B cell (primary cell): ENCODE measurements at regions not wholly inside any gene's neighbourhood (a gene's known extent, or its start where the extent isn't known, plus 50 kb on each side); places are given as distances from the start of the nearest gene placed in this dataset.

Experiments used
- ATAC-seq: fragments of 200-7000 bp; cut with Tn5 transposase; one replicate; pipeline ENCODE4 v1.10.0; 2021; ENCODE audit warnings: low read depth, mild to moderate bottlenecking, moderate number of reproducible peaks, moderate library complexity
- CTCF ChIA-PET: fragments of 350-600 bp; sonication (Branson Sonifier 250); formaldehyde crosslinking; loops from one replicate; lab custom pipeline; 2021; ENCODE audit warnings: antibody characterized with exemption, inconsistent platforms; lab: Charles Lee
- POLR2A ChIA-PET: fragments of 350-600 bp; sonication (Branson Sonifier 250); formaldehyde crosslinking; loops from one replicate; lab custom pipeline; 2021; ENCODE audit warnings: antibody characterized with exemption; lab: Charles Lee
- DNase-seq: peaks from one replicate; pipeline ENCODE4 v3.0.0; 2013
- H2AFZ ChIP-seq: 2 replicates; pipeline ENCODE4 v1.6.1; 2012; ENCODE audit warnings: mild to moderate bottlenecking, low read depth, low read length; ENCODE audit not compliant: insufficient read depth, poor library complexity, severe bottlenecking
- H3K27ac ChIP-seq, 2 donors: 1 replicate in 1 of 2; 2 replicates in 1 of 2; pipeline ENCODE4 v1.5.1; 2012 to 2013; ENCODE audit warnings: low read length in 2 of 2, mild to moderate bottlenecking in 2 of 2, moderate library complexity in 1 of 2
- H3K27me3 ChIP-seq, 4 experiments: fragments of 200-600 bp in 1 of 4; sonication (generic) in 1 of 4; replicated peaks in 1 of 4; 1 replicate in 2 of 4; 2 replicates in 2 of 4; pipeline versions ENCODE4 v1.6.1 to v1.7.0; 2013 to 2016; ENCODE audit warnings: low read length in 3 of 4, mild to moderate bottlenecking in 2 of 4, mixed read lengths in 1 of 4, moderate library complexity in 1 of 4; ENCODE audit not compliant: insufficient read depth in 4 of 4, control insufficient read depth in 3 of 4; ENCODE audit errors: control extremely low read depth in 1 of 4
- H3K36me3 ChIP-seq, 2 experiments: replicated peaks in 1 of 2; 1 replicate in 1 of 2; 2 replicates in 1 of 2; pipeline versions ENCODE4 v1.6.1 to v1.7.1; 2013; ENCODE audit warnings: low read length in 1 of 2; ENCODE audit not compliant: insufficient read depth in 2 of 2, control insufficient read depth in 1 of 2; ENCODE audit errors: control extremely low read depth in 1 of 2, extremely low read depth in 1 of 2
- H3K4me1 ChIP-seq, 2 donors: fragments of 200-600 bp in 1 of 2; sonication (generic) in 1 of 2; 1 replicate in 1 of 2; 2 replicates in 1 of 2; pipeline versions ENCODE4 v1.5.1 to v1.6.1; 2013 to 2017; ENCODE audit warnings: low read length in 2 of 2; ENCODE audit not compliant: control insufficient read depth in 2 of 2, insufficient read depth in 2 of 2
- H3K4me2 ChIP-seq: replicated peaks from 2 replicates; pipeline ENCODE3; 2012; ENCODE audit warnings: mild to moderate bottlenecking, low read depth, low read length; ENCODE audit not compliant: poor library complexity, severe bottlenecking
- H3K4me3 ChIP-seq, 5 experiments: fragments of 200-600 bp in 1 of 5; sonication (generic) in 1 of 5; 1 replicate in 3 of 5; 2 replicates in 2 of 5; pipeline versions ENCODE4 v1.5.1 to v1.7.0; 2011 to 2016; ENCODE audit warnings: low read length in 4 of 5, mild to moderate bottlenecking in 4 of 5, low read depth in 2 of 5, control low read depth in 1 of 5, moderate library complexity in 1 of 5; ENCODE audit not compliant: insufficient read depth in 1 of 5; ENCODE audit errors: control extremely low read depth in 1 of 5, extremely low read depth in 1 of 5
- H3K79me2 ChIP-seq: fragments of 200-600 bp; sonication (generic); one replicate; pipeline ENCODE4 v1.6.0; 2016; ENCODE audit warnings: low read length; ENCODE audit not compliant: control insufficient read depth, insufficient read depth
- H3K9ac ChIP-seq: fragments of 200-600 bp; sonication (generic); 2 replicates; pipeline ENCODE4 v1.6.1; 2017; ENCODE audit warnings: mild to moderate bottlenecking, low read length, moderate library complexity
- H3K9me3 ChIP-seq, 3 donors: one replicate each; pipeline versions ENCODE4 v1.6.1 to v1.7.1; 2013; ENCODE audit warnings: low read length in 2 of 3; ENCODE audit not compliant: control insufficient read depth in 2 of 3, insufficient read depth in 1 of 3; ENCODE audit errors: control extremely low read depth in 1 of 3
- H4K20me1 ChIP-seq: 2 replicates; pipeline ENCODE4 v1.6.0; 2012; ENCODE audit warnings: mild to moderate bottlenecking, low read length; ENCODE audit not compliant: insufficient read depth, control insufficient read depth, poor library complexity, severe bottlenecking
- H3K27ac Mint-ChIP-seq: one replicate; pipeline ENCODE4 v1.8.0; 2021; ENCODE audit warnings: mixed read lengths
- H3K27me3 Mint-ChIP-seq: one replicate; pipeline ENCODE4 v1.8.0; 2021; ENCODE audit warnings: mixed read lengths
- H3K4me1 Mint-ChIP-seq: one replicate; pipeline ENCODE4 v1.8.0; 2021; ENCODE audit warnings: mixed read lengths
- H3K4me3 Mint-ChIP-seq: one replicate; pipeline ENCODE4 v1.8.0; 2021; ENCODE audit warnings: mixed read lengths
- H3K9me3 Mint-ChIP-seq: one replicate; pipeline ENCODE4 v1.8.0; 2022; ENCODE audit warnings: mixed read lengths; ENCODE audit not compliant: insufficient read depth
- EZH2 ChIP-seq: IDR thresholded peaks from 2 replicates; pipeline ENCODE4 v1.6.1; 2012; ENCODE audit warnings: borderline replicate concordance, low read depth, mild to moderate bottlenecking, moderate library complexity, low read length; ENCODE audit not compliant: insufficient read depth, poor library complexity, severe bottlenecking
- WGBS: methylation state at CpG from one replicate; pipeline ENCODE4 v1.1.5; 2013; ENCODE audit warnings: missing lambda C conversion rate; ENCODE audit not compliant: insufficient coverage; 5-methylcytosine and 5-hydroxymethylcytosine counted together
- intact Hi-C: fragments of 100-400 bp; cut with micrococcal nuclease; formaldehyde crosslinking; loops from one replicate; pipeline ENCODE4 v1.10.0; 2022
- TF ChIP-seq, protein P1 (sequence below): fragments of 200-600 bp; IDR thresholded peaks from one replicate; pipeline ENCODE4 v1.8.0; 2022; ENCODE audit warnings: antibody characterized with exemption, mild to moderate bottlenecking

DNA sequence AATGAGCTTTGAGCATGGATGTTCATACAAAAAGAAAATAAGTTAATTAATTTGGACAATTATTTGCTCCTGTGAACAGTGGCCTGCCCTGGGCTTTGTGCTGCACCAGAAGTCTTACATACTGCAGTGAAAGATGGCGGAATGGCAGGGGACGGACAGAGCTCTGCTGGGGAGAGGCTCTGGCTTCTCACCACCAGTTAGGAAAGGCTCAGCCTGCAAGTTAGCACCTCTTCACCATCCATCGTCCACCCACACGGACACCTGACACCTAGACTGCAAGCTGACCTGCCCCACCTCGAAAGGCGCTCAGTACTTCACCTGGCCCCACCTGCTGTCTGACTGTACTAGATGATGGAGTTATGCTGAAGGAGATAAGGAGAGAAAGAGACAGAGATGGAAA, 203.9 kb upstream of the IRS2 start:
- Histone ChIP-seq H3K4me3 (no peak overlapping the region), H4K20me1 (no peaks in the 10 kb centered on the region), H3K9me3 (peaks cover 0 to 4% (median 0%) of the 10 kb centered on the region in 3 donors), H3K27ac (no peak overlapping the region), H3K4me2 (no peak overlapping the region), H3K4me1 (no peaks in the 10 kb centered on the region), H3K9ac (no peak overlapping the region), H2AFZ (no peak overlapping the region), H3K79me2 (no peaks in the 10 kb centered on the region), H3K36me3 (no peaks in the 10 kb centered on the region), H3K27me3 (no peaks in the 10 kb centered on the region)
- no peaks in the 10 kb centered on the region for H3K27me3 Mint-ChIP-seq
- ATAC-seq (no peak), DNase-seq (no peak)
- 96% methylated on average over 3 of the region's 6 CpGs for WGBS
- no peak for TF ChIP-seq EZH2
- TF ChIP-seq, protein P1, sequence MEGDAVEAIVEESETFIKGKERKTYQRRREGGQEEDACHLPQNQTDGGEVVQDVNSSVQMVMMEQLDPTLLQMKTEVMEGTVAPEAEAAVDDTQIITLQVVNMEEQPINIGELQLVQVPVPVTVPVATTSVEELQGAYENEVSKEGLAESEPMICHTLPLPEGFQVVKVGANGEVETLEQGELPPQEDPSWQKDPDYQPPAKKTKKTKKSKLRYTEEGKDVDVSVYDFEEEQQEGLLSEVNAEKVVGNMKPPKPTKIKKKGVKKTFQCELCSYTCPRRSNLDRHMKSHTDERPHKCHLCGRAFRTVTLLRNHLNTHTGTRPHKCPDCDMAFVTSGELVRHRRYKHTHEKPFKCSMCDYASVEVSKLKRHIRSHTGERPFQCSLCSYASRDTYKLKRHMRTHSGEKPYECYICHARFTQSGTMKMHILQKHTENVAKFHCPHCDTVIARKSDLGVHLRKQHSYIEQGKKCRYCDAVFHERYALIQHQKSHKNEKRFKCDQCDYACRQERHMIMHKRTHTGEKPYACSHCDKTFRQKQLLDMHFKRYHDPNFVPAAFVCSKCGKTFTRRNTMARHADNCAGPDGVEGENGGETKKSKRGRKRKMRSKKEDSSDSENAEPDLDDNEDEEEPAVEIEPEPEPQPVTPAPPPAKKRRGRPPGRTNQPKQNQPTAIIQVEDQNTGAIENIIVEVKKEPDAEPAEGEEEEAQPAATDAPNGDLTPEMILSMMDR: no peak
- intact Hi-C loops: no loop called here
- no peaks in the 10 kb centered on the region for H3K4me1 Mint-ChIP-seq
- no peak overlapping the region for H3K27ac Mint-ChIP-seq
- CTCF ChIA-PET: no interaction called here
- POLR2A ChIA-PET: no interaction called here
- no peaks in the 10 kb centered on the region for H3K9me3 Mint-ChIP-seq
- no peak overlapping the region for H3K4me3 Mint-ChIP-seq

DNA sequence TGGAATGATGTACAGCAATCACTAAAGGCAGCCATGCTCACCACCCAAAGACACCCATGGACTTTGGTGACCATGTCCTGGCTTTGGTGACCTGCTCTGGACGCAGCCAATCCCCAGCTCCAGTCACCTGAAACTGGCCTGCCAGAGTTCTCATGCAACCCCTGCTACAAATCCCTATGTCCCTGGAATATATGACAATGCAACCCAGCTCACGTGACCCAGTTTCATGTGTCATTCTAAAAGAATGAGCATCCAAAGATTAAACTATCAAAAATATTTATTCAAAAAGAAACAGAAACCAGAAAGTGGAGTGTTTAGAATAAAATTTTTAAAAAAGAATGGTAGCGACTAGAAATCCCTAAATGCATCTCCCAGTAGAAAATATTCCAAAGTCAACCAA, 203.3 kb upstream of the IRS2 start:
- Histone ChIP-seq H3K4me3 (no peak overlapping the region), H2AFZ (no peak overlapping the region), H3K9ac (no peak overlapping the region), H3K4me1 (no peaks in the 10 kb centered on the region), H3K36me3 (no peaks in the 10 kb centered on the region), H3K27ac (no peak overlapping the region), H3K79me2 (no peaks in the 10 kb centered on the region), H4K20me1 (no peaks in the 10 kb centered on the region), H3K4me2 (no peak overlapping the region), H3K9me3 (peaks cover 0 to 4% (median 0%) of the 10 kb centered on the region in 3 donors), H3K27me3 (no peaks in the 10 kb centered on the region)
- no peak overlapping the region for H3K4me3 Mint-ChIP-seq
- DNase-seq: no peak
- H3K27me3 Mint-ChIP-seq: no peaks in the 10 kb centered on the region
- H3K9me3 Mint-ChIP-seq: no peaks in the 10 kb centered on the region
- no peak overlapping the region for H3K27ac Mint-ChIP-seq
- ATAC-seq: no peak
- no peaks in the 10 kb centered on the region for H3K4me1 Mint-ChIP-seq
- CTCF ChIA-PET: no interaction called here
- POLR2A ChIA-PET: no interaction called here
- intact Hi-C loops: no loop called here
- 100% methylated on average over 1 of the region's 3 CpGs for WGBS
- TF ChIP-seq, protein P1: no peak
- TF ChIP-seq EZH2: no peak
